ENCODE measurements at regions not wholly inside any gene's neighbourhood (a gene's known extent, or its start where the extent isn't known, plus 50 kb on each side); places are given as distances from the start of the nearest gene placed in this dataset.

DNA sequence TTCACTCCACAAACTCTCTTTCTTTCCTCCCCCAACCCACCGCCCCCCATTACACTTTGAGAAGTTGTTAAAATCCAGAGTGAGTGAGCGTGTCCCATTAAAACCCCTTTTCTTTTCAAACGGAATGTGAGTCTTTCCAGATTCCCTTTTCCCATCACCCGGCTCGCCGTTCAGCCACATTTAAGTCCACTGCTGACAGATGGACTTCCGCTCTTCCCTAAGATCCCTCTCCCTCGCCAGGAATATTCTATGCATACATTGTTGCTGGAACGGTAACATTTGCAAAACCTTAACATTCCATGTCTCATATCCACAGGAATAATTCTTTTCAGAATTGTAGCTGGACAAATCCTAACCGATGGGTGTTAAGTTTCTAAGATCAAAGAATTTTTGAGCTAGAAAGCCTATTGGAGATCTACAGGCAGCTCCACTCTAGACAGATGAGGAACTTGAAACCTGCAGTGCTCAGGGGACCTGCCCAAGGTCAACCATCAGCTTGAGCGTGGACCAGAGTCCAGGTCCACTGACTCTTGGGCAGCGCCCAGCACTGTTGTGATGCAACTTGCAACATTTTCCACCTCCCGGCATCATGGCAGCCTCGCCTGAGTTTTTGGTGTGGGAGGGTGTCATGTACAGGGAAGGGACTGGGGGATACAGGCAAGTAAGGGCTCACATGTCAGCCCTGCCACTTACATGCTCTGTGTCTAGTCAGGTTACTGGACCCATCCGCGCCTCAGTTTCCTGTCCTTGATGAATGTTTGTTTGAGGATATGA lies 500.1 kb downstream of the CCDC171 start:
- Mint-ChIP-seq H3K27ac (no peak overlapping the region), H3K4me3 (no peak overlapping the region), H3K4me1 (peaks cover 12% of the 10 kb centered on the region), H3K27me3 (ENCODE audit: low read depth) (no peaks in the 10 kb centered on the region), H3K9me3 (no peaks in the 10 kb centered on the region), H3K36me3 (no peaks in the 10 kb centered on the region)
- DNase-seq (ENCODE audit: low spot score) (no peak), ATAC-seq (no peak)
- TF ChIP-seq FOXK1 (CRISPR knock-in tag; IDR thresholded peaks at IDR 0.05) = no peak
- TF ChIP-seq ZNF416 (CRISPR knock-in tag; IDR thresholded peaks at IDR 0.05) = no peak
- TF ChIP-seq, protein P1, sequence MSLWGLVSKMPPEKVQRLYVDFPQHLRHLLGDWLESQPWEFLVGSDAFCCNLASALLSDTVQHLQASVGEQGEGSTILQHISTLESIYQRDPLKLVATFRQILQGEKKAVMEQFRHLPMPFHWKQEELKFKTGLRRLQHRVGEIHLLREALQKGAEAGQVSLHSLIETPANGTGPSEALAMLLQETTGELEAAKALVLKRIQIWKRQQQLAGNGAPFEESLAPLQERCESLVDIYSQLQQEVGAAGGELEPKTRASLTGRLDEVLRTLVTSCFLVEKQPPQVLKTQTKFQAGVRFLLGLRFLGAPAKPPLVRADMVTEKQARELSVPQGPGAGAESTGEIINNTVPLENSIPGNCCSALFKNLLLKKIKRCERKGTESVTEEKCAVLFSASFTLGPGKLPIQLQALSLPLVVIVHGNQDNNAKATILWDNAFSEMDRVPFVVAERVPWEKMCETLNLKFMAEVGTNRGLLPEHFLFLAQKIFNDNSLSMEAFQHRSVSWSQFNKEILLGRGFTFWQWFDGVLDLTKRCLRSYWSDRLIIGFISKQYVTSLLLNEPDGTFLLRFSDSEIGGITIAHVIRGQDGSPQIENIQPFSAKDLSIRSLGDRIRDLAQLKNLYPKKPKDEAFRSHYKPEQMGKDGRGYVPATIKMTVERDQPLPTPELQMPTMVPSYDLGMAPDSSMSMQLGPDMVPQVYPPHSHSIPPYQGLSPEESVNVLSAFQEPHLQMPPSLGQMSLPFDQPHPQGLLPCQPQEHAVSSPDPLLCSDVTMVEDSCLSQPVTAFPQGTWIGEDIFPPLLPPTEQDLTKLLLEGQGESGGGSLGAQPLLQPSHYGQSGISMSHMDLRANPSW (CRISPR knock-in tag; conservative IDR thresholded peaks at IDR 0.05; ENCODE audit: low read depth) = no peak
- no peak for TF ChIP-seq KAT7 (CRISPR knock-in tag; IDR thresholded peaks at IDR 0.05; ENCODE audit: borderline replicate concordance)
- TF ChIP-seq, protein P2, sequence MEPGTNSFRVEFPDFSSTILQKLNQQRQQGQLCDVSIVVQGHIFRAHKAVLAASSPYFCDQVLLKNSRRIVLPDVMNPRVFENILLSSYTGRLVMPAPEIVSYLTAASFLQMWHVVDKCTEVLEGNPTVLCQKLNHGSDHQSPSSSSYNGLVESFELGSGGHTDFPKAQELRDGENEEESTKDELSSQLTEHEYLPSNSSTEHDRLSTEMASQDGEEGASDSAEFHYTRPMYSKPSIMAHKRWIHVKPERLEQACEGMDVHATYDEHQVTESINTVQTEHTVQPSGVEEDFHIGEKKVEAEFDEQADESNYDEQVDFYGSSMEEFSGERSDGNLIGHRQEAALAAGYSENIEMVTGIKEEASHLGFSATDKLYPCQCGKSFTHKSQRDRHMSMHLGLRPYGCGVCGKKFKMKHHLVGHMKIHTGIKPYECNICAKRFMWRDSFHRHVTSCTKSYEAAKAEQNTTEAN (CRISPR knock-in tag; IDR thresholded peaks at IDR 0.05) = no peak
- no peak for TF ChIP-seq CREM (CRISPR knock-in tag; IDR thresholded peaks at IDR 0.05)
- TF ChIP-seq MYBL2 (CRISPR knock-in tag; IDR thresholded peaks at IDR 0.05) = no peak
- TF ChIP-seq, protein P3, sequence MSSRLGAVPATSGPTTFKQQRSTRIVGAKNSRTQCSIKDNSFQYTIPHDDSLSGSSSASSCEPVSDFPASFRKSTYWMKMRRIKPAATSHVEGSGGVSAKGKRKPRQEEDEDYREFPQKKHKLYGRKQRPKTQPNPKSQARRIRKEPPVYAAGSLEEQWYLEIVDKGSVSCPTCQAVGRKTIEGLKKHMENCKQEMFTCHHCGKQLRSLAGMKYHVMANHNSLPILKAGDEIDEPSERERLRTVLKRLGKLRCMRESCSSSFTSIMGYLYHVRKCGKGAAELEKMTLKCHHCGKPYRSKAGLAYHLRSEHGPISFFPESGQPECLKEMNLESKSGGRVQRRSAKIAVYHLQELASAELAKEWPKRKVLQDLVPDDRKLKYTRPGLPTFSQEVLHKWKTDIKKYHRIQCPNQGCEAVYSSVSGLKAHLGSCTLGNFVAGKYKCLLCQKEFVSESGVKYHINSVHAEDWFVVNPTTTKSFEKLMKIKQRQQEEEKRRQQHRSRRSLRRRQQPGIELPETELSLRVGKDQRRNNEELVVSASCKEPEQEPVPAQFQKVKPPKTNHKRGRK (CRISPR knock-in tag; IDR thresholded peaks at IDR 0.05; ENCODE audit: borderline replicate concordance) = no peak
- no peak for TF ChIP-seq SMAD4 (CRISPR knock-in tag; IDR thresholded peaks at IDR 0.05)
- no peak for TF ChIP-seq ATF1 (CRISPR knock-in tag; IDR thresholded peaks at IDR 0.05)
- TF ChIP-seq, protein P4, sequence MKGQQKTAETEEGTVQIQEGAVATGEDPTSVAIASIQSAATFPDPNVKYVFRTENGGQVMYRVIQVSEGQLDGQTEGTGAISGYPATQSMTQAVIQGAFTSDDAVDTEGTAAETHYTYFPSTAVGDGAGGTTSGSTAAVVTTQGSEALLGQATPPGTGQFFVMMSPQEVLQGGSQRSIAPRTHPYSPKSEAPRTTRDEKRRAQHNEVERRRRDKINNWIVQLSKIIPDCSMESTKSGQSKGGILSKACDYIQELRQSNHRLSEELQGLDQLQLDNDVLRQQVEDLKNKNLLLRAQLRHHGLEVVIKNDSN (CRISPR knock-in tag; IDR thresholded peaks at IDR 0.05) = no peak
- TF ChIP-seq, protein P5, sequence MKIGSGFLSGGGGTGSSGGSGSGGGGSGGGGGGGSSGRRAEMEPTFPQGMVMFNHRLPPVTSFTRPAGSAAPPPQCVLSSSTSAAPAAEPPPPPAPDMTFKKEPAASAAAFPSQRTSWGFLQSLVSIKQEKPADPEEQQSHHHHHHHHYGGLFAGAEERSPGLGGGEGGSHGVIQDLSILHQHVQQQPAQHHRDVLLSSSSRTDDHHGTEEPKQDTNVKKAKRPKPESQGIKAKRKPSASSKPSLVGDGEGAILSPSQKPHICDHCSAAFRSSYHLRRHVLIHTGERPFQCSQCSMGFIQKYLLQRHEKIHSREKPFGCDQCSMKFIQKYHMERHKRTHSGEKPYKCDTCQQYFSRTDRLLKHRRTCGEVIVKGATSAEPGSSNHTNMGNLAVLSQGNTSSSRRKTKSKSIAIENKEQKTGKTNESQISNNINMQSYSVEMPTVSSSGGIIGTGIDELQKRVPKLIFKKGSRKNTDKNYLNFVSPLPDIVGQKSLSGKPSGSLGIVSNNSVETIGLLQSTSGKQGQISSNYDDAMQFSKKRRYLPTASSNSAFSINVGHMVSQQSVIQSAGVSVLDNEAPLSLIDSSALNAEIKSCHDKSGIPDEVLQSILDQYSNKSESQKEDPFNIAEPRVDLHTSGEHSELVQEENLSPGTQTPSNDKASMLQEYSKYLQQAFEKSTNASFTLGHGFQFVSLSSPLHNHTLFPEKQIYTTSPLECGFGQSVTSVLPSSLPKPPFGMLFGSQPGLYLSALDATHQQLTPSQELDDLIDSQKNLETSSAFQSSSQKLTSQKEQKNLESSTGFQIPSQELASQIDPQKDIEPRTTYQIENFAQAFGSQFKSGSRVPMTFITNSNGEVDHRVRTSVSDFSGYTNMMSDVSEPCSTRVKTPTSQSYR (CRISPR knock-in tag; IDR thresholded peaks at IDR 0.05) = no peak
- no peak for TF ChIP-seq PRRX2 (CRISPR knock-in tag; IDR thresholded peaks at IDR 0.05)
- no peak for TF ChIP-seq NFYB (CRISPR knock-in tag; conservative IDR thresholded peaks at IDR 0.05; ENCODE audit: low read depth)
- no peak for TF ChIP-seq FOXJ3 (CRISPR knock-in tag; IDR thresholded peaks at IDR 0.05; ENCODE audit: borderline replicate concordance)
- ChIA-PET POLR2A (no interaction called here), CTCF (no interaction called here)

DNA sequence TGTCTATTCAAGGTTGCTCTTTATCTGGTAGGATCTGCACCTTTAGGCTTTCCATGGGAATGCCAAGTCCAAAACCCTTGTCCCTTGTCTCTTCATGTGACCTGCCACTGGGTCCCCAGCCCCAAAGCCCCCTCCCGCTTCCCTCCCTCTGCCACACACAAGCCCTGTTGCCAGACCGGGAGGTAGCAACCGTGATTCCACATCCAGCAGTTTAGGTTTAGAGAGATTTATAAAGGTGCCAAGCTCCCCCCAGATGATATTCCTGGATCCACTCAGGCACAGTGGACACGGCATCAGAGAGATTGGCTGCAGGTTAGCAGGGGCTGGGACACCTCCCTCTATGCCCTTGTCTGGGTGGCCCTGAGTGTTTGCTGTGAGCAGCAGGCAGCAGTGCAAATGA lies 504.7 kb downstream of the CCDC171 start:
- no peak overlapping the region for H3K4me3 Mint-ChIP-seq
- TF ChIP-seq, protein P6, sequence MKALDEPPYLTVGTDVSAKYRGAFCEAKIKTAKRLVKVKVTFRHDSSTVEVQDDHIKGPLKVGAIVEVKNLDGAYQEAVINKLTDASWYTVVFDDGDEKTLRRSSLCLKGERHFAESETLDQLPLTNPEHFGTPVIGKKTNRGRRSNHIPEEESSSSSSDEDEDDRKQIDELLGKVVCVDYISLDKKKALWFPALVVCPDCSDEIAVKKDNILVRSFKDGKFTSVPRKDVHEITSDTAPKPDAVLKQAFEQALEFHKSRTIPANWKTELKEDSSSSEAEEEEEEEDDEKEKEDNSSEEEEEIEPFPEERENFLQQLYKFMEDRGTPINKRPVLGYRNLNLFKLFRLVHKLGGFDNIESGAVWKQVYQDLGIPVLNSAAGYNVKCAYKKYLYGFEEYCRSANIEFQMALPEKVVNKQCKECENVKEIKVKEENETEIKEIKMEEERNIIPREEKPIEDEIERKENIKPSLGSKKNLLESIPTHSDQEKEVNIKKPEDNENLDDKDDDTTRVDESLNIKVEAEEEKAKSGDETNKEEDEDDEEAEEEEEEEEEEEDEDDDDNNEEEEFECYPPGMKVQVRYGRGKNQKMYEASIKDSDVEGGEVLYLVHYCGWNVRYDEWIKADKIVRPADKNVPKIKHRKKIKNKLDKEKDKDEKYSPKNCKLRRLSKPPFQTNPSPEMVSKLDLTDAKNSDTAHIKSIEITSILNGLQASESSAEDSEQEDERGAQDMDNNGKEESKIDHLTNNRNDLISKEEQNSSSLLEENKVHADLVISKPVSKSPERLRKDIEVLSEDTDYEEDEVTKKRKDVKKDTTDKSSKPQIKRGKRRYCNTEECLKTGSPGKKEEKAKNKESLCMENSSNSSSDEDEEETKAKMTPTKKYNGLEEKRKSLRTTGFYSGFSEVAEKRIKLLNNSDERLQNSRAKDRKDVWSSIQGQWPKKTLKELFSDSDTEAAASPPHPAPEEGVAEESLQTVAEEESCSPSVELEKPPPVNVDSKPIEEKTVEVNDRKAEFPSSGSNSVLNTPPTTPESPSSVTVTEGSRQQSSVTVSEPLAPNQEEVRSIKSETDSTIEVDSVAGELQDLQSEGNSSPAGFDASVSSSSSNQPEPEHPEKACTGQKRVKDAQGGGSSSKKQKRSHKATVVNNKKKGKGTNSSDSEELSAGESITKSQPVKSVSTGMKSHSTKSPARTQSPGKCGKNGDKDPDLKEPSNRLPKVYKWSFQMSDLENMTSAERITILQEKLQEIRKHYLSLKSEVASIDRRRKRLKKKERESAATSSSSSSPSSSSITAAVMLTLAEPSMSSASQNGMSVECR (CRISPR knock-in tag; IDR thresholded peaks at IDR 0.05; ENCODE audit: borderline replicate concordance) = no peak
- TF ChIP-seq JAZF1 (CRISPR knock-in tag; IDR thresholded peaks at IDR 0.05) = no peak
- POLR2A ChIA-PET = no interaction called here
- no peak for DNase-seq (ENCODE audit: low spot score)
- H3K9me3 Mint-ChIP-seq = peaks cover 5% of the 10 kb centered on the region; the same call in 1 of the 2 replicates
- H3K27me3 Mint-ChIP-seq (ENCODE audit: low read depth) = no peaks in the 10 kb centered on the region
- H3K4me1 Mint-ChIP-seq = peaks cover 31% of the 10 kb centered on the region
- H3K36me3 Mint-ChIP-seq = no peaks in the 10 kb centered on the region
- ATAC-seq = no peak
- CTCF ChIA-PET = no interaction called here
- no peak overlapping the region for H3K27ac Mint-ChIP-seq
